Naive thymus-derived CD8-positive, alpha-beta T cell (primary cell): ENCODE measurements at regions not wholly inside any gene's neighbourhood (a gene's known extent, or its start where the extent isn't known, plus 50 kb on each side); places are given as distances from the start of the nearest gene placed in this dataset.

Experiments
- ATAC-seq, 2 donors: fragments of 150-1000 bp; cut with Tn5 transposase in 1 of 2; sonication (Bioruptor Pico), chemical (Tn5 transposase) in 1 of 2; 1 replicate in 1 of 2; 2 replicates in 1 of 2; pipeline ENCODE4 v1.10.0; 2021; ENCODE audit warnings: mild to moderate bottlenecking in 2 of 2, moderate library complexity in 2 of 2
- POLR2A ChIA-PET: fragments of 350-600 bp; sonication (Branson Sonifier 250); formaldehyde crosslinking; loops from one replicate; lab custom pipeline; 2021; ENCODE audit warnings: antibody characterized with exemption; lab: Charles Lee
- DNase-seq, 10 donors: peaks; one replicate each; pipeline versions ENCODE4 v3.0.0 to v3.0.0-alpha.2; 2020 to 2022
- H3K27ac Mint-ChIP-seq, 10 donors: one replicate each; pipeline ENCODE4 v1.8.0; 2020 to 2022; ENCODE audit warnings: mild to moderate bottlenecking in 10 of 10, mixed read lengths in 10 of 10, moderate library complexity in 4 of 10, inconsistent platforms in 1 of 10
- H3K27me3 Mint-ChIP-seq, 5 donors: one replicate each; pipeline ENCODE4 v1.8.0; 2021 to 2022; ENCODE audit warnings: mixed read lengths in 5 of 5
- H3K36me3 Mint-ChIP-seq, 3 donors: one replicate each; pipeline ENCODE4 v1.8.0; 2020 to 2022; ENCODE audit warnings: mixed read lengths in 3 of 3, mild to moderate bottlenecking in 2 of 3, inconsistent platforms in 1 of 3
- H3K4me1 Mint-ChIP-seq, 4 donors: one replicate each; pipeline ENCODE4 v1.8.0; 2021 to 2022; ENCODE audit warnings: mixed read lengths in 4 of 4
- H3K4me3 Mint-ChIP-seq, 10 donors: one replicate each; pipeline ENCODE4 v1.8.0; 2020 to 2022; ENCODE audit warnings: mild to moderate bottlenecking in 10 of 10, mixed read lengths in 10 of 10, moderate library complexity in 6 of 10, inconsistent platforms in 1 of 10
- H3K9me3 Mint-ChIP-seq, 9 donors: one replicate each; pipeline ENCODE4 v1.8.0; 2020 to 2022; ENCODE audit warnings: mixed read lengths in 9 of 9, mild to moderate bottlenecking in 3 of 9, inconsistent platforms in 1 of 9, moderate library complexity in 1 of 9

- H3K4me1 Mint-ChIP-seq = no peaks in the 10 kb centered on the region
- ATAC-seq = no peak
- no peak overlapping the region for H3K4me3 Mint-ChIP-seq
- DNase-seq = no peak
- peaks cover 0 to 2% (median 0%) of the 10 kb centered on the region in 9 donors for H3K9me3 Mint-ChIP-seq
- POLR2A ChIA-PET = no interaction called here
- no peaks in the 10 kb centered on the region for H3K36me3 Mint-ChIP-seq
- H3K27me3 Mint-ChIP-seq = peaks cover 0 to 16% (median 5%) of the 10 kb centered on the region in 5 donors
- H3K27ac Mint-ChIP-seq = no peak overlapping the region
These were observed 647.1 kb downstream of the PTPRU start for GRCh38 chr1:29883411-29883832.

DNA sequence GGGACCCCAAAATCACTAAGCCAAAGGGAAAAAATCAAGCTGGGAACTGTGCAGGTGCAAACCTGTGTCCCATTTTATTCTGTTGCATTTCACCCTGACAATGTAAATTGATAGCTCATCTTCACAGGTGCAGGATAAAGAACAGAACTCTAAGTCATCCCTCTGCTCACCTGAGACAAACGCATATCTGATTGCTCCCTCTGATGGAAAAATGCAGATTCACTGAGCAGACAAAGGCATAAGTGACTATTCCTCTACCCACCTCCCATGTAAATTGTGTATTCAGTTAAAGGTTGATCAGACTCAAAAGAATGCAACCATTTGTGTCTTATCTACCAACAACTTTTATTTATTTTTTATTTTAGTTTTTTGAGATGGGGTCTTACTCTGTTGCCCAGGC is 644.2 kb downstream of the PTPRU start:
- Mint-ChIP-seq H3K9me3 (no peaks in the 10 kb centered on the region), H3K4me3 (no peak overlapping the region), H3K27me3 (peaks cover 0 to 25% (median 7%) of the 10 kb centered on the region in 5 donors), H3K27ac (no peak overlapping the region), H3K36me3 (no peaks in the 10 kb centered on the region), H3K4me1 (no peaks in the 10 kb centered on the region)
- ATAC-seq = no peak
- DNase-seq = no peak
- POLR2A ChIA-PET = no interaction called here

- DNase-seq = no peak
- ATAC-seq = no peak
- no peak overlapping the region for H3K4me3 Mint-ChIP-seq
- H3K9me3 Mint-ChIP-seq = no peaks in the 10 kb centered on the region
- H3K4me1 Mint-ChIP-seq = no peaks in the 10 kb centered on the region
- H3K36me3 Mint-ChIP-seq = no peaks in the 10 kb centered on the region
- H3K27ac Mint-ChIP-seq = peak overlapping the region in 1 of 10 donors; percentile 13
- peaks cover 0 to 16% (median 7%) of the 10 kb centered on the region in 5 donors for H3K27me3 Mint-ChIP-seq
- POLR2A ChIA-PET = no interaction called here
These were observed 642.9 kb downstream of the PTPRU start for GRCh38 chr1:29879217-29879616.

DNA sequence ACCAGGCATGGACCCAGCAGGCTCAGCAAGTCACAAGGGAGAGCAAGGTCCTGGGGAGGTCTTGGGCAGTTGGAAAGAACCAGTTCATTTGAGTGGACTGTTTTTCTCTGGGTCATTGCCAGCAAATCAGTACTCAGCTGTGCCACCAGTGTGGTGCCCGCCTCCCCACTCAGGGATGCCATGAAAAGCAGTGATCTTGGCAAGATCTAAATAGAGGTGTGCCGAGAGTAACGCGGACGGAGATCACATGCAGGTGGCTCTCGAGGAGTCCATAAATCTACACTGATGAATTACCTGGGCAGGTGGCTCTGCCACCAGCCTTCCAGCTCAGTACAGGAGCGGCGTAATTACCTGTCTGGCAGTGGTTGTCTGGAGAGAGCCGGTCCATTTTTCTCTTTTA is 642.2 kb downstream of the PTPRU start:
- no peaks in the 10 kb centered on the region for H3K4me1 Mint-ChIP-seq
- no peak overlapping the region for H3K4me3 Mint-ChIP-seq
- no peaks in the 10 kb centered on the region for H3K9me3 Mint-ChIP-seq
- ATAC-seq = no peak
- POLR2A ChIA-PET = no interaction called here
- H3K27me3 Mint-ChIP-seq = peaks cover 0 to 16% (median 10%) of the 10 kb centered on the region in 5 donors
- DNase-seq = no peak
- no peaks in the 10 kb centered on the region for H3K36me3 Mint-ChIP-seq
- no peak overlapping the region for H3K27ac Mint-ChIP-seq

DNA sequence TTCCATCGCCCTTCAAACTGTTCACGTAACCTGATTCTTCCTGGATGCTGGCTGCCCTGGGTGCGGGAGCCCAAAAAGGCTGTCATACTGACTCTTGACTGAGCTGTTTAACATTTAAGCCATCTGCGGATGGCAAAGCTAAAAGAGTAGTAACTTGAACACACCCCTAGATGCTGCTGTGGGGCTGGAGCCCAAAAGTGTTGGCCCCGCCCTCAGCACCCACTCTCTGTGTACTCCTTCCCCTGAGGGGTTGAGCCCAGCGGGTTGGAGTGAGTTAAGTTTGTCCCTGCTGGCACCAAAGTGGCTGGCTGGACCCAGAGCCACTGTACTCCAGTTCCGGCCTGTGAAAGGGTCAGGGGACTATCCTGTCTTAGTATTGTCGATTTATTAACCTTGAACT is 640.6 kb downstream of the PTPRU start:
- peaks cover 0 to 2% (median 0%) of the 10 kb centered on the region in 9 donors for H3K9me3 Mint-ChIP-seq
- H3K4me1 Mint-ChIP-seq = no peaks in the 10 kb centered on the region
- H3K36me3 Mint-ChIP-seq = no peaks in the 10 kb centered on the region
- POLR2A ChIA-PET = no interaction called here
- ATAC-seq = no peak
- H3K4me3 Mint-ChIP-seq = no peak overlapping the region
- H3K27ac Mint-ChIP-seq = no peak overlapping the region
- no peak for DNase-seq
- peaks cover 0 to 25% (median 10%) of the 10 kb centered on the region in 5 donors for H3K27me3 Mint-ChIP-seq

- ATAC-seq (no peak), DNase-seq (no peak)
- POLR2A ChIA-PET = no interaction called here
- Mint-ChIP-seq H3K4me1 (no peaks in the 10 kb centered on the region), H3K27me3 (peaks cover 0 to 29% (median 12%) of the 10 kb centered on the region in 5 donors), H3K9me3 (peaks cover 0 to 2% (median 0%) of the 10 kb centered on the region in 9 donors), H3K36me3 (no peaks in the 10 kb centered on the region), H3K4me3 (no peak overlapping the region), H3K27ac (no peak overlapping the region)
These were observed 640.1 kb downstream of the PTPRU start for GRCh38 chr1:29876441-29876840.

DNA sequence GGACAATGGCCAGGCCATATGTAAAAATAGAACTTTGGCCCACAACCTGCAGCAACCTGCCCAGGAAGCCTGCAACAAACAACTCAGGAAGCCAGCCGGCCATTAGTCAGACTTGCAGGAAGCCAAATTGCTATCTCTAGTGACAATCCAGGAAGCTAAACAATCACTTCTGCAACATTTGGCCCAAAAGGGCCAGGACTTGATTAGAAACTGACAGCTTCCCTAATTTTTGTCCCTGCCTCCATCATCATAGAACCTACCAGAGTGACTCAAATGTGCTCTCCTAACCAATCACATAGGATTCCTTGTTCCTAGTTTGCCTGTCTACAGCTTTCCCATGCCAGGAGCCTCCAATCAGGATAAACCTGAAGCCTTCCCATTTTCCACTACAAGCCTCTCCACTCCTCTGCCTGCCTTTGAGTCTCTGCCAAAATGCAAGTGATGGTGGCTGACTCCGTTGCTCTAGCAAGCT is 639.3 kb downstream of the PTPRU start:
- no peaks in the 10 kb centered on the region for H3K4me1 Mint-ChIP-seq
- H3K4me3 Mint-ChIP-seq = no peak overlapping the region
- H3K27ac Mint-ChIP-seq = no peak overlapping the region
- DNase-seq (no peak), ATAC-seq (no peak)
- H3K9me3 Mint-ChIP-seq = peaks cover 0 to 2% (median 0%) of the 10 kb centered on the region in 9 donors
- POLR2A ChIA-PET = no interaction called here
- peaks cover 0 to 29% (median 18%) of the 10 kb centered on the region in 5 donors for H3K27me3 Mint-ChIP-seq
- H3K36me3 Mint-ChIP-seq = no peaks in the 10 kb centered on the region

- H3K4me3 Mint-ChIP-seq = no peak overlapping the region
These were observed 634.3 kb downstream of the PTPRU start for GRCh38 chr1:29870621-29871020.

GRCh38 chr1:29869802-29870201 is 633.5 kb downstream of the PTPRU start:
- Mint-ChIP-seq H3K36me3 (peaks cover 0 to 3% (median 0%) of the 10 kb centered on the region in 3 donors), H3K4me3 (no peak overlapping the region), H3K27me3 (peaks cover 17 to 29% (median 28%) of the 10 kb centered on the region in 5 donors), H3K27ac (no peak overlapping the region), H3K4me1 (no peaks in the 10 kb centered on the region), H3K9me3 (peaks cover 0 to 7% (median 0%) of the 10 kb centered on the region in 9 donors)
- DNase-seq (no peak), ATAC-seq (no peak)
- POLR2A ChIA-PET = no interaction called here

More at GRCh38 chr1:29870621-29871020, 634.3 kb downstream of the PTPRU start:
- Mint-ChIP-seq H3K27me3 (peaks cover 17 to 29% (median 28%) of the 10 kb centered on the region in 5 donors), H3K9me3 (peaks cover 0 to 7% (median 0%) of the 10 kb centered on the region in 9 donors), H3K4me1 (no peaks in the 10 kb centered on the region), H3K27ac (no peak overlapping the region), H3K36me3 (peaks cover 0 to 3% (median 0%) of the 10 kb centered on the region in 3 donors)
- DNase-seq = no peak
- POLR2A ChIA-PET = no interaction called here
- no peak for ATAC-seq

- Mint-ChIP-seq H3K36me3 (peaks cover 0 to 3% (median 0%) of the 10 kb centered on the region in 3 donors), H3K4me3 (no peak overlapping the region), H3K27me3 (peaks cover 17 to 30% (median 29%) of the 10 kb centered on the region in 5 donors), H3K4me1 (no peaks in the 10 kb centered on the region), H3K9me3 (peaks cover 0 to 7% (median 0%) of the 10 kb centered on the region in 9 donors), H3K27ac (no peak overlapping the region)
- DNase-seq = no peak
- ATAC-seq = no peak
- POLR2A ChIA-PET = no interaction called here
These were observed 632.6 kb downstream of the PTPRU start for GRCh38 chr1:29868944-29869343.

DNA sequence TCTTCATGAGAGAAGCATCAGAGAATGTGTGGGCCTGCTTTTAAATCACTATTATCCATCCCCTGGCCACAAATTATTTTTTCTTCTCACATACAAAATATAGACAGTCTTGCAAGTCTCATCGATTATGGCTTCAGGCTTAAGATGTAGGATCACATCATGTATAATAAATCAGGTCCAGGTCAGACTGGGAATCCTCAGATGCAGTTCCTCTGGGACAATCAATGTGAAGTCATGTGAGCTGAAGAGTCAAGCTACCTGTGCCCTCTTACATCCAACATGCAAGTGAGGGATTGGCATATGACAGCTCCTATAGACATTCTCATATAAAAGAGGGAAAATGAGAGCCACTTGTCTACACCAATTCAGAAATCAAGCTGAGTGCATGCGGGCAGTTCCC is 631.8 kb downstream of the PTPRU start:
- Mint-ChIP-seq H3K27ac (no peak overlapping the region), H3K9me3 (peaks cover 0 to 7% (median 0%) of the 10 kb centered on the region in 9 donors), H3K27me3 (peaks cover 17 to 31% (median 28%) of the 10 kb centered on the region in 5 donors), H3K4me3 (no peak overlapping the region), H3K4me1 (no peaks in the 10 kb centered on the region), H3K36me3 (peaks cover 0 to 3% (median 0%) of the 10 kb centered on the region in 3 donors)
- ATAC-seq (no peak), DNase-seq (no peak)
- POLR2A ChIA-PET = no interaction called here

DNA sequence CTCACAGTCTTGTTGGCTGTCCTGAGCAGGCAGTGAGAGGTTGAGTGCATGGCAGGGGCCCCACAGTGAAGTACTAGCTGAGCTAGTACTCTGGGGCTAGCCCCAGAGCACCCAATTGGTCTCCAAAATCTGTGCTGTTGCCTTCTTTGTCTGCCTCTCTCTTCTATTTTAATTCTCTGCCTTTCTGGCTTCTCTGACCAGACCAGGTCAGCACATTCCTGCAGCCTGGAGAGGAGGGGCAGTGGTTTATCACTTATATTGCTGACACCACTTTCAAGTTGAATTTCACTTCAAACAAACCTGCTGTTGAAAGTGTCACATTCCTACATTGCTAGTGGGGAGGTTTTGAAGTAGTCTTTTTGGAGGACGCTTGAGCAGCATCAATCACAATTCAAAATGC is 628.7 kb downstream of the PTPRU start:
- Mint-ChIP-seq H3K9me3 (peaks cover 3 to 33% (median 11%) of the 10 kb centered on the region in 9 donors), H3K4me3 (no peak overlapping the region), H3K27ac (no peak overlapping the region), H3K4me1 (no peaks in the 10 kb centered on the region), H3K27me3 (peaks cover 14 to 29% (median 26%) of the 10 kb centered on the region in 5 donors), H3K36me3 (peaks cover 0 to 15% (median 0%) of the 10 kb centered on the region in 3 donors)
- DNase-seq (no peak), ATAC-seq (no peak)
- POLR2A ChIA-PET = no interaction called here

GRCh38 chr1:29864431-29865022 is 628.2 kb downstream of the PTPRU start:
- Mint-ChIP-seq H3K27ac (no peak overlapping the region), H3K4me1 (no peaks in the 10 kb centered on the region), H3K4me3 (no peak overlapping the region), H3K27me3 (peaks cover 14 to 29% (median 25%) of the 10 kb centered on the region in 5 donors), H3K36me3 (peaks cover 0 to 14% (median 0%) of the 10 kb centered on the region in 3 donors), H3K9me3 (peaks cover under 1 to 32% (median 11%) of the 10 kb centered on the region in 9 donors)
- no peak for ATAC-seq
- POLR2A ChIA-PET = no interaction called here
- DNase-seq = no peak
